GM20000 (cell line): ENCODE measurements at regions not wholly inside any gene's neighbourhood (a gene's known extent, or its start where the extent isn't known, plus 50 kb on each side); places are given as distances from the start of the nearest gene placed in this dataset.

Experiments used
- DNase-seq: peaks from one replicate; pipeline ENCODE4 v3.0.0; 2012; ENCODE audit warnings: low spot score
- CTCF ChIP-seq: IDR thresholded peaks from 2 replicates; pipeline ENCODE4 v1.5.1; 2012; ENCODE audit warnings: mild to moderate bottlenecking, control low read depth; ENCODE audit errors: extremely low read depth, missing control alignments

- no peak for TF ChIP-seq CTCF
Measured at GRCh38 chr3:161444694-161445077, 51.9 kb upstream of the OTOL1 start.

GRCh38 chr3:161443921-161444693, 52.5 kb upstream of the OTOL1 start:
- no peak for TF ChIP-seq CTCF
- no peak for DNase-seq

More at GRCh38 chr3:161444694-161445077, 51.9 kb upstream of the OTOL1 start:
- no peak for DNase-seq

- TF ChIP-seq CTCF = no peak
- no peak for DNase-seq
Measured at GRCh38 chr3:161430307-161430706, 59.0 kb upstream of the SPTSSB start.

- TF ChIP-seq CTCF = no peak
- DNase-seq = no peak
Measured at GRCh38 chr3:161427347-161427746, 56.0 kb upstream of the SPTSSB start.

GRCh38 chr3:161426758-161427157, 55.4 kb upstream of the SPTSSB start:
- no peak for TF ChIP-seq CTCF
- DNase-seq = no peak

- DNase-seq = peak; percentile 22
- peak; percentile 48 for TF ChIP-seq CTCF
Measured at GRCh38 chr3:161423911-161424522, 52.7 kb upstream of the SPTSSB start.

GRCh38 chr3:161422171-161422700, 50.9 kb upstream of the SPTSSB start:
- no peak for TF ChIP-seq CTCF
- DNase-seq = no peak
